AG10803 (cell line): ENCODE measurements at regions not wholly inside any gene's neighbourhood (a gene's known extent, or its start where the extent isn't known, plus 50 kb on each side); places are given as distances from the start of the nearest gene placed in this dataset.

Source experiments
- DNase-seq: peaks from one replicate; pipeline ENCODE4 v3.0.0; 2010; ENCODE audit warnings: low read depth
- H3K4me3 ChIP-seq: 2 replicates; pipeline ENCODE4 v1.5.1; 2011; ENCODE audit warnings: mild to moderate bottlenecking, low read length, control low read depth
- CTCF ChIP-seq: conservative IDR thresholded peaks from 2 replicates; pipeline ENCODE4 v1.5.1; 2011; ENCODE audit warnings: mild to moderate bottlenecking, low read length, control low read depth, inconsistent platforms

- no peak for DNase-seq
- no peak for TF ChIP-seq CTCF
- no peak overlapping the region for H3K4me3 ChIP-seq
These were observed 208.5 kb upstream of the TOX3 start for GRCh38 chr16:52755396-52755795.

GRCh38 chr16:52751035-52751434, 204.1 kb upstream of the TOX3 start:
- TF ChIP-seq CTCF, result no peak
- DNase-seq, result no peak
- H3K4me3 ChIP-seq, result no peak overlapping the region

DNA sequence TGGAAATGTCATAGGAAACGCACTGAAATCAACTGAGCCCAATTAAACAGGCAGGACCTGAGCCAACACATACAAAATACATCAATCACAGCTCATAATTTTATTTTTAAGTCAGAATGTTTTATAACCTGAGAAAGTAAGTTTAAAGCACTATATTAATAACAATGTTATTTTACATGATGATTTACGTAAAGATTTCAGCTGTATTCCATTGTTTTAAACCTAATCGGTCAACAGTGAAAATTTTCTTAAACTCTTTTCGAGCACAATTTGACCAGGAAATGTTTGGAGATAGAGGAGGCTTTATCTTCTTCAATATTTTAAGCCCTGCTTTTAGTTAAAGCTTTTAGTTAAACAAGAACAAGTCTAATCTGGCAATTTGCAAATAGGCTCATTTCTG, 201.8 kb upstream of the TOX3 start:
- no peak for DNase-seq
- no peak for TF ChIP-seq CTCF
- H3K4me3 ChIP-seq, result no peak overlapping the region

GRCh38 chr16:52747088-52747595, 200.2 kb upstream of the TOX3 start:
- TF ChIP-seq CTCF, result no peak
- no peak for DNase-seq

GRCh38 chr16:52743707-52744106, 196.8 kb upstream of the TOX3 start:
- TF ChIP-seq CTCF, result no peak
- no peak for DNase-seq
- H3K4me3 ChIP-seq, result no peak overlapping the region

More at GRCh38 chr16:52747088-52747595, 200.2 kb upstream of the TOX3 start:
- H3K4me3 ChIP-seq, result no peak overlapping the region

GRCh38 chr16:52742608-52743170, 195.7 kb upstream of the TOX3 start:
- no peak for TF ChIP-seq CTCF
- no peak overlapping the region for H3K4me3 ChIP-seq
- DNase-seq, result no peak

DNA sequence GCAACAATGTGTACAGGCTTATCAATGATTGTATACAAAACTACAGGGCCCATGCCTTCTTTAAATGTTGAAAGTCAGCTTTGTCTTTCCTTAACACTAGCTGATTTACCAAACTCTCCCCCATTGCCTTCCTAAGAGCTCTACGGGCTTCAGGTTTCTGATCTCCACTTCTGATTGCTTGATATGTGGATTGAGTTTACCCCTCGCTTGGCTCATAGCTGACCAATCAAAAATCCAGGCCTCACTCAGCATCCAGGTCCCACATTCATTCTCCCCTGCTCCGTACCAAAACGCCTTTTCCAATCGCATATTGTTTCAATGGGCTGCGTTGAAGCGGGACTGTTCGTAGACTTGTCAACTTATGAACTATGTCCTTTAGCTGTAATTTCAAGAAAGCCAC, 195.1 kb upstream of the TOX3 start:
- no peak for TF ChIP-seq CTCF
- no peak overlapping the region for H3K4me3 ChIP-seq
- DNase-seq, result no peak
